D721Med (cell line): ENCODE measurements at regions not wholly inside any gene's neighbourhood (a gene's known extent, or its start where the extent isn't known, plus 50 kb on each side); places are given as distances from the start of the nearest gene placed in this dataset.

Experiments
- DNase-seq: peaks from one replicate; pipeline ENCODE4 v3.0.0; 2011; ENCODE audit warnings: low spot score; ENCODE audit not compliant: insufficient read length
- FAIRE-seq: peaks from 2 replicates; lab custom pipeline; 2011; peaks lifted over from hg19 to GRCh38; lab: Jason Lieb, UNC
- CTCF ChIP-seq: IDR thresholded peaks from 2 replicates; pipeline ENCODE4 v1.5.1; 2012; ENCODE audit warnings: mild to moderate bottlenecking, control low read depth; ENCODE audit not compliant: insufficient read depth; ENCODE audit errors: missing control alignments

DNA sequence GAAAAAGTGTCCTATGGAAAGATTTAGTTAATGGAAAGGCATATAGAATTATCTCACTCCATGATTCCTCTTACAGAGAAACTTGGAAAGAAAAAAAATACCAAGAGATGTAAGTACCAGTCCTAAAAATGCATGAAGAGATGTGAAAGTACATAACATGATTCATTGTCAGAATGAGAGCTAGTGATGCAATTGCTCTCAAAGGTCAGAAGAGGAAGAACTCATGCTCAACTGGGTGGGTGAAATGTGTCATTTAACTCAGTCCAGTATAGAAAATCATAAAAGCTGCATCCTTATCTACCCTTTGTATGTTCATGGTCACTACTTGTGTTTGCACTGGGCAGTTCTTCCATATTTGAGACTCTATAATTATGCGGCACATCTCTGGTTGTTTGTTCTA, 300.0 kb upstream of the PIK3C3 start:
- FAIRE-seq (no peak), DNase-seq (no peak)
- no peak for TF ChIP-seq CTCF

DNA sequence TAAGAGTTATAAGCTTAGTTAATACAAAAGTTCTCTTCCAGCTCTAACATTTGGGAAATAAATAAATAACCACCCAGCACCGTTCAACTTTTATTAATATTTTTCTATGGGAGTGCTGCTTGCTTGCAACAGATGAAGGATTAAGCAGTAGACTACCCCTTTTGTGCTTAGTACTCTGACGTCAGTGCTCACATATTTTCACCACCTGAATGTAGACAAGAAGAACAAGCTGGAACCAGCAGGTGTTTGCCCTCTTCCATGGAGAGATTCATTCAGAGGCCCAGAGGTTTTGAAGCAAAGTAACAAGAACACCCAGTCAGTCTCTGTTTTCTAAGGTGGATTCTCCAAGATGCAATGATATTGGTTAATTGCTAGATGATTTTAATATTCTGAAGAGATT, 307.1 kb upstream of the PIK3C3 start:
- FAIRE-seq, result no peak
- TF ChIP-seq CTCF, result no peak

DNA sequence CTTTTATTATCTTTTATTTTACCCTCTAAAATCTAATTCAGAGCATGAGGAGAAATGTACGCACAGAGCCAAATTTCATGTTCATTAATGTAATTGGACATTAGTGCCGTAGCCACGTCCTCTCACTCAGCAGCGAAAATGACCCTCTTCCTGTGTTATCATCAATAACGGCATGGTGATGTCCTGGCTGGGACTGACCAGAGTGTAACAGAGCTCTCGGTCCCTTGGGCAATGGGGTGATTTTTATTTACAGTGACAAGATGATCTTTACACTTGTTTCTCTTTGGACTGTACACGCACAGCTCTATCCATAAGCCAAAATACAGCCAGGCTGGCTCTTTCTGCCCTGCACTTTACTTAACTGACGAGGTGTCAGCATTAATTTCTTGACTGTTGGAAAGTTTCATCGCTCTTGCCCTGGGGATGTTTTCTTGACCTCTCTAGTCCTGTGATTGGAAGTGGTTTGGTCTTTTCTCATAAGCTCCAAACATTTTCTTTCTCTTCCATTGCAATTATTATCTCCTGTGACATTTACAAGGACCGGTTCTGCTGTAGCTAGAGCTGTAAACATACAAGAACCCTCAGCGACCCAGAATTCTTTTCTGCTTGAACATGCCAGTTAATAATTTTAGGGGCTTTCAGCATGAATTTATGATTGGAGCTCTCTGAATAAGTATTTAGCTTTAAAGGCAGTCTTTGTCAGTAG, 308.0 kb upstream of the PIK3C3 start:
- no peak for TF ChIP-seq CTCF
- FAIRE-seq (no peak), DNase-seq (no peak)

More for the DNA sequence above, 307.1 kb upstream of the PIK3C3 start:
- DNase-seq, result no peak

- FAIRE-seq, result no peak
- TF ChIP-seq CTCF, result no peak
- DNase-seq, result no peak
These were observed 309.3 kb upstream of the PIK3C3 start for GRCh38 chr18:41645589-41646360.

DNA sequence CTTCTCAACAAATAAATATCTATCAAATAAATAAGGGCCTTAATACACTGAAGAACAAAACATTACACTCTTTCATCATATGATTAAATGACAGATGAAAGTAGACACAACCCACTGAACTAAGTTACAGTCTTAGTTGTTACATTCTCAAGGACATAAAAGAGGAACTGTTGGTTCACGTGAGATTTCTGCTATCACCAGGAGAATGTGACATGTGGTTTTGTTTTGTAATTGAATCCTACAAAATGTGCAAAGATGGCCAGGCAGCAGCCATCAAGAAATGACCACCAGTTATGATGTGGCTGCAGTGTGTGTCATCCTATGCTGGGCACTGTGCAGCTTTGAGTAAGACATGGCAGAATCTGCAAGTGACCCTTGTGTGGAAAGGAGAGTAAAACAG, 310.6 kb upstream of the PIK3C3 start:
- no peak for FAIRE-seq
- DNase-seq, result no peak
- TF ChIP-seq CTCF, result no peak

DNA sequence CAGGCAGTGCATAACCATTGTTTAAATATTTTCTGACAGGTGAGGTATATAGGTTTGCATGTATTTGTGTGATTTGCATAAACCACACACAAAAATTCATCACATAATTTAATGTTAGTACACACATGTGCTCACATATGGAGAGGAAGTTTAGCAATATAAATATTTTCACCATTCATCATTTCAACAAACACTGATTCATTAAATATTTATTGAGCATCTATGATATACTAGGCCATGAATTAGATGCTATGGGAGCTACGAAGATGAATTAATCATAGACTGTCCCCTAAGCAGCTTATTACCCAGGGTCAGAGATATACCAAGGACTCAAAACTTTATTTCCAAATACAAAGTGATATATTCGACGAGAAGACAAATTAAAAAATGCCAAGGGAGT, 311.6 kb upstream of the PIK3C3 start:
- no peak for DNase-seq
- peak; percentile 29 for FAIRE-seq
- TF ChIP-seq CTCF, result no peak

GRCh38 chr18:41642756-41643155, 312.3 kb upstream of the PIK3C3 start:
- DNase-seq (no peak), FAIRE-seq (no peak)
- TF ChIP-seq CTCF, result no peak
